ENCODE measurements at regions not wholly inside any gene's neighbourhood (a gene's known extent, or its start where the extent isn't known, plus 50 kb on each side); places are given as distances from the start of the nearest gene placed in this dataset.

- DNase-seq (ENCODE audit: low spot score), result no peak
These were observed 71.7 kb upstream of the RAD23B start for GRCh38 chr9:107211284-107211923.

- DNase-seq (ENCODE audit: low spot score), result no peak
These were observed 70.5 kb upstream of the RAD23B start for GRCh38 chr9:107212613-107213012.

DNA sequence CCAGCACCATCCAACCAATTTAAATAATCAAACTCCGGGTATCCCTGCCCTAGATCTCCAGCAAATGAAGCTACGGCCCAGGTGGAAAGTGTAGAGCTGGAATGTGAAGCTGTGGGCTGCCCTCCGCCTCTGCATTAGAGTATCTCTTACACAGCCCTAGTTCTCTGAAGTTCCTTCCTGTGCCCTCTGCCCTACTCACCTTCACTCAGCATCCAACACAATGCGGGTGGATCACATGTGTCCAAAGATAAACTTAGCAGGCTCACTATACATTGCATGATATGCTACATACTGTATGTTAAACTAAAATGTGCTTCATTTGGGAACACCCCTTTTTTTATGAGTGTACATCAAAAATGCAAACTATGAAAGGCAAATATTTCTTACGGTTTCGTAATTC lies 70.0 kb upstream of the RAD23B start:
- DNase-seq (ENCODE audit: low spot score), result no peak

- DNase-seq (ENCODE audit: low spot score), result peak; percentile 58
These were observed 69.5 kb upstream of the RAD23B start for GRCh38 chr9:107213561-107214028.

DNA sequence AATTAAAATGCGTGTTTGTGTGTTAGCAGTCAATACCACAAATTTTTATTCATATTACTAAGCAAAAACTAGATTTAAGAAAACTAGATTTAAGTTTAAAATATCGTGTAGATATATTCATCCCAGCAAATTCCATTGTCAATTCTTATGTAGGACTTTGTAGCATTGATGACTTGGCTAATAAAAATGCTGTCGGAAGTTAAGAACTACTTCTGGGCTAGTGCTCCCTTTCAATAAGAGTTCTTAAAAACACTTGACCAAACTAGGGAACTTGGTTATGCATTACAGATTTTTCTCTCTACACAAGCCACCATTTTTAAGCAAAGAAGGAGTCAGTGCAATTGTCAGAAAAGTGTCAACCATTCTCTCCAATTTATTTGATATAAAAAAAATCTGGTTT lies 68.7 kb upstream of the RAD23B start:
- no peak for DNase-seq (ENCODE audit: low spot score)

DNA sequence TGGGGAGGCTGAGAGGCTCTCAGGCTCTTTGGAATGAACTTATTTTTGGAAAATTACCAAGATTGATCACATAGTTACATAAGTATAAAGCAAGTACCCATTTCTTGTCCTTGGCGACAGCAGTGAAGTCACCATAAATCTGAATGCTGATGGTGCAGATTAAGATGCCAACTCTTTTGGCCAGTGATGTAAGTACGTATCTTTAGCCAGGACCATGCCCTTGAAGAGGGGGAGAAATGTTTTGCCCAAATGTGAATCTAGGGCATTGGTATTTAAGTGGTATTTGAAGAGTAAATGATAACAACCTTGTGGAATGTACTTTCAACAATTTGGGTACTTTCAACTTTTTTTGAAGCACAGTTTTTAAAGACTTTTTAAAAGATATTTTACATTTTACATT lies 68.2 kb upstream of the RAD23B start:
- peak; percentile 27 for DNase-seq (ENCODE audit: low spot score)

DNA sequence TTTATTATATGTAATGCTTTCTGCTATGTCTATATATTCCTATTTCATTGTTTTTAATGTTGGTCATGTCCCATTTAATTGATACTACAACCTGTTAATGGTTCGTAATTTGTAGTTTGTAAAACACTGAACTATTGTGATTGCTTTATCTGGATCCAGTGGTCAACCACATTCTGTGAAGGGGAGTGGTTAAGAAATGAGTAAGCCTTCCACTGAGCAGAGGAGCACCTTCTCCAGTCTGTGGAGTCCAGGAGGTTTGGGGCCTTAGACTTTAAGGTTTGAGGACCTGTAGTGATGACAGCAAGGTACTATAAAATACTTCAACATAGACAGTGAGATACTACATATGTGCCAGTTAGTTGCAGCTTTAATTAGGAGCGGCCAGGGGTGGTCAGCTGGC lies 67.7 kb upstream of the RAD23B start:
- no peak for DNase-seq (ENCODE audit: low spot score)

DNA sequence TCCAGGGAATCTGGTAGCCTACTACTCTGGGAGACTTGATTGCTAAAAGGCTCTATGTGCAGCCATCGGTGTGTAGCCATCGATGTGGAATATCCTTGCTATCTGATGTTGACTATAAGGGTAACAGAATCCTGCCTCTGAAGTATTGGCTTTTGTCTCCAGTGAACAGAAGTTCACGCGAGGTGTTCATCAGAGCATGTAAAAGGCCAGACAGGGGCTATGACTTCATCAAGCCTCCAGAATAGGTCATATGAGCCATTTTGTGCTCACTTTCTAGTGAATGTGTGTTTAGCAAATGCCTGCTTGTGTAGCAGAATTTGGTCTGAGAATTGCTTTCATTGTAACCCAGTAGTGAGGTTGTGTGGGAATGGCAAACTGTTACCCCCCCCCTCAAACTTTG lies 66.8 kb upstream of the RAD23B start:
- DNase-seq (ENCODE audit: low spot score), result no peak

DNA sequence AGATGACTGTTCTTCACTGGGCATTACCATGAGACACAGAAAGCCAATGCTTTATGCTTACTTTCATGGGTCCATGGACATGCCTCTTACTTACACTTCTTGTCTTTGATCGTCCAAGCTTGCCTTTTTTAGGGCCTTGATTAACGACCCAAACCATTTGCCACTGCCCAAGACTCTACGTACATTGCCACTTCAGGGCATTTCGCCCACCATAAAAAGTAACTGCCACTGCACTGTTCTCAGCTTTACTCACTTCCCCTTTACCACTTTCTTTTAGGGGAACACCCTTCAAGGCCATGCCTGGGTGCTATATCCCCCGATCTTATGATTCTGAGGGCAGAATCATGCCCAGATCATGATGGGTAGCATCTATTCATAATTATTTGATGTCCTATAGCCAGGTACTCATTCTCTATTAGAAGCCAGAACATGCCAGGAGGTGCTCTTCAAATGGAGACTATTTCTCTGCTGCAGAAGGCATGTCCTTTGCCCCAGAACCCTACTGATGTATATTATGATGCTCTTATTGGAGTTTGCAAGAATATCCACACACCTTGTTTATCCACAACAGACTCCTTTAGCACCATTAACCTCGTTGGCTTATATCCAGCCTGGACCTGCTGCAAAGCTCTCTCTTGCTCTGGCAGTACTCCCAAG lies 64.1 kb upstream of the RAD23B start:
- no peak for DNase-seq (ENCODE audit: low spot score)

- DNase-seq (ENCODE audit: low spot score), result no peak
These were observed 63.5 kb upstream of the RAD23B start for GRCh38 chr9:107219486-107220077.

- DNase-seq (ENCODE audit: low spot score), result no peak
These were observed 61.8 kb upstream of the RAD23B start for GRCh38 chr9:107221321-107221720.

DNA sequence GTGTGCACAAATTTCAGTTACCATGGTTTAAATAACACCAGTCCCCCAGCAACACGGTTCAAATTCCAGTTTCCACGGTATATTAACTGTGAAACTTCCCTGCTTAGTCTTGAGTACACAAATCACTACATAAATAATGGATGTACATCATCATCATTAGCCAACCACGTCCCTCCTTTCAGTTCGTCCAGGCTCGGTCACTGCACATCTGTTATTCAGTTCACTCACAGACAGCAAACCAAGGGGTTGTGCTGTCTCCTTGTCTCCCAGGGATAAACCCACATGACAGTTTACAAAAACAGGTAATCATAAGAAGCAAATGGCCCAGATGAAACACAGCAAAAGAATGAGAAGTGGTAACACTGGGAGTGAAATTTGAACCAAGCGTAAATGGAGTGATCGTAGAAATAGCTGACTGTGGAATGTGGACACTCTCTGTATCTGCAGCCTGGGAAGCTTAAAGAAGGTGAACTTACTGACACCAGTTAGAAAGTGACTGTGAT lies 61.0 kb upstream of the RAD23B start:
- DNase-seq (ENCODE audit: low spot score), result peak; percentile 18

- DNase-seq (ENCODE audit: low spot score), result no peak
These were observed 59.7 kb upstream of the RAD23B start for GRCh38 chr9:107223381-107223780.

DNA sequence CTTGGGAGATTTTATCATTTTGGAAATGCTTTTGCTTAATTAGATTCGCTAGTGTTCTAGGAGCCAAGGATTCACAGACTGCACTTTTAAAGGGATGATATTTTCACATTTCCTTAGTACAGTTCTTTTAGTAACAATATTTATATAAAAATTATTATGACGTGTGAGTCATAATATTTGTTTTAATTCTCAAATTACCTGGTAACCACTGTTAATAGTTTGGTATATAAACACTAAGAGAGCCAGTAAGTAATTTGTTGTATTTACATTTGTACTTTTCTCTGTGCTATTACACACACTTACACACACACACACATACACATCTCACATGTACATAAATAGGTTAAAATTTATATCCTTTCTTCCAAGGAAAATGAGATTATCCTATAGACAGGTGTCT lies 58.8 kb upstream of the RAD23B start:
- DNase-seq (ENCODE audit: low spot score), result no peak

DNA sequence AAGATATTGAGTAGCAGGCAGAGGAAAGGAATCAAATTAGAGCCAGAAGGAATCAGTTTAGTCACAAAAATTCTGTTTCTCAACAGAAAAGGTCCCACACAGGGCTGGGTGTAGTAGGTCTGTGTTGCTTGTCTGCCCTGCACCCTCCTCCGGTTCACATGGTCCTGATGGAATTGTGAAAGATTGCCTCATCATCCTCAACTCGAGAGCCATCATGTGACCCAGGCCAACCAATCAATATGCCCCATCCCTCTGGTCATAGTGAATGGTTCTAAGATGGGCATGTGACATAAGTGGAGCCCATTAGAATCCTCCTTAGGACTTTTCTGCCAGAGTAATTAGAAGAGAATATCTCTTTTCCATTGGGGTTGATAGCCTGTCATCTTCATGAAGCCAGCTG lies 56.7 kb upstream of the RAD23B start:
- DNase-seq (ENCODE audit: low spot score), result no peak

DNA sequence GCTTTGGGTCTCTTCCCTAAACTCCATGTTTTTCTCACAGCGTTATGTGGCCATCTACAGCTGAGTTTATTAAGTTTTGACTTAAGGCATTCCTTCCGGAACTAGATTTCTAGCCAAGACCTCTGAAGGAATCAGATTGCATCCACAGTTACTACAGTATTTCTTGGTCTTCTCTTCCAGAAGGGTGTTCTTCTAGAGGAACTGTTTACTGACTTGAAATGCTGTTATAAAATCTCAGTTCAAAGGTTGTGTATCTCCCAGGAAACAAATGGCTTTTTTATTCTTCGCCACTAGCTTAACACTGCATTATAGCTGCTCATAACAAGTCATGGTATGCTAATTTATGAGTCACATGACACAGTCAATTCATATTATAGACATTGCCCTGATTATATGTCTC lies 55.3 kb upstream of the RAD23B start:
- no peak for DNase-seq (ENCODE audit: low spot score)

DNA sequence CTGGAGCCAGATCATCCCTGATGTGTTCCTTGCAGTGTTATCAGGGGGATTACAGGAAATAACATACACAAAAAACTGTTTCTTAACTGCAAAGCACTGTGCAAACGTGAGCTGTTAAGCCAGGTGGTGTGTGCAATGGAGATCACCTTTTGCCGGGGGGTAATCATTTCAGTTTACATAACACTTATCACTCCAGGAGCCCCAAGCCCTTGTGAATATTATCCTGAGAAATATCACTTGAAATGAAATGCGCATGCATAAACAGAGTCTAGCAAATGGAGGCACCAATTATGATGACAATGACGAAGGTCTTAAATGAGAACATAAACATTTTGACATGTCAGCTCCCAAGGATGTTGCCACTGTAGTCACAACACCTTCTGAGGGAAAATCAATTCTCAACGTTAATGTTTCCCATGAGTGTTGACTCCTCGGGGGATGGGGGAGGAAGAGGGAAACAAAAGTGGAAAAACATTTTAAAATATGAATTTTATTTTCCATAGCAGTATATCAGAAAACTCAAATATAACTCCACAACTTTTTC lies 54.5 kb upstream of the RAD23B start:
- no peak for DNase-seq (ENCODE audit: low spot score)

DNA sequence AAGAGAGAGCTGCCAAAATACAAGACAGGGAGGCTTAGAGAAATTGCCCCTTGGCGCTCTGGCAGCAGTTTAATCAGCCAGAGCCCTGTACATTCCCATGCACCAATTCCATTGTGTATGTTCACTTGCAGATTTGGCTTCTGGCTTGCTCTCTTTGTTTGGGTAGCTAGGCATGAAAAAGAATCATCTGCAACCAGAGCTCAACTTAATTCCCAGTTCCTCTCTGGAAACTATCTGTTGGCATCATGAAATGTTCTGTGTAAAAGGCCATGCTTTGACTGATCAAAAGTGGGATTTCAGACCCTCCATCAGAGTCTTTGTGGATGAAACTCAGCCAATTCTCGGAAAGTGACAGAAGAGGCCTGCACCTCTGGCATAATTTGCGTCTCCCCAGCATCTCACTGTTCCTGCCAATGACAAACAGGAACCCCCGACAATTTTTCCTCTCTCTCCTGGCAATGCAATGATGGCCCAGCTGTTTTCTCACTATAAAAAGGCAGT lies 53.8 kb upstream of the RAD23B start:
- DNase-seq (ENCODE audit: low spot score), result no peak

All from AG08396 (cell line).